ENCODE measurements at regions not wholly inside any gene's neighbourhood (a gene's known extent, or its start where the extent isn't known, plus 50 kb on each side); places are given as distances from the start of the nearest gene placed in this dataset.

DNA sequence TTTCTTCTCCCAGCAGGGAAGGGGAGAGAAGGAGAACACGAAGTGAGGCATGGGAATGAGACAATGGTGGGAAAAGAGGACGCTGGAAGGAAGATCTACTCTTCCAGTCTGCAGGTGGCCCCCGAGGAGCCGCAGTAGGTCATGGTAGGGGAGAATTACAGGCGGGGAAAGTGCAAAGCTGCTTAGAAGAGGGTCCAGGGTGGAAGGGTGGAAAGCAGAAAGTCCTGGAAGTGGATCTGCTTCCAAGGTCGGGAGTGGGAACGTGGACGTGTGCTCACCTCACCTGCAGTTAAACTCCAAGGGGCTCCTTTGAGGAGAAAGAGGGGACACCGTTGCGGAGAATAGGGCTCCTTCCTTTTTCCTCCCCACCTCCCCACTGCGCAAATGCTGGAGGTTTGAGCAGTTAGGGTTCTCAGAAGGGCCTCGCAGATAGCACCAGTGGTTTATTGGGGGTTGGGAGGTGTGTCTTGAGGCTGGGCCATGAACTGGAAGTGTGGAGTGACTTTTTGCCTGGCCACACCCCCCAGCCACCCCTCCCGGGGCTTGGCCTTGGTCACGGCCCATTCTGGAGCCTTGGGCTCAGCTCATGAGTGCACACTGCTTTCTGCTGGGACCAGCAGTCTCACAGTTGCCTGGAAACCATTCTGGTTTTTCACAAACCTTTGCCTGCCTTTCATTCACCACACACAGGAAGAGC, 100.4 kb upstream of the MLN start:
- Histone ChIP-seq H3K27ac (no peak overlapping the region), H3K9me3 (replicated peaks) (no peaks in the 10 kb centered on the region), H3K36me3 (no peaks in the 10 kb centered on the region), H3K27me3 (replicated peaks) (0 out of 2 replicates have a peak, but pooled peaks cover 4% of the 10 kb centered on the region), H3K4me1 (replicated peaks) (no peaks in the 10 kb centered on the region), H3K4me3 (no peak overlapping the region)
- DNase-seq (ENCODE audit: low read depth in 1 of 2, low spot score in 2 of 2), result no peak

DNA sequence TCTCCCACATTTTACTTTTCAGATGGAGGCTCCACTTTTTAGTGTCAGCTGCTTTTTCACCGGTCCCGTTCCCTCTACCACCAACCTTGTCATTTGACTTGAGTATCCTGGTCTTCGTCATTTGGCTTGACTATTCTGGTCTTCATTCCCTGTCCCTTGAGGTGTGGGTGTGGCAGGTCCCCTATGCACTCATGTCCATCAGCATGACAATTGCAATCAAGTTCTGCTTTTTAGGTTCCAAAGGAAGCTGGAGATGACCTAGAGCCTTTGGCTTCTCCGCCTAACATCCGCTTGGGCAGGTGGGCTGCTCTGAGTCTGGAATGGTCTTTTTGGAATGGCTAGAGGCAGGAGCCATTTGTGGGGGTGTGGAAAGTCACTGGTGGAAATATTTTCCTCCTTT, 99.8 kb upstream of the MLN start:
- no peaks in the 10 kb centered on the region for H3K9me3 ChIP-seq (replicated peaks)
- no peaks in the 10 kb centered on the region for H3K36me3 ChIP-seq
- 0 out of 2 replicates have a peak, but pooled peaks cover 4% of the 10 kb centered on the region for H3K27me3 ChIP-seq (replicated peaks)
- H3K4me3 ChIP-seq, result no peak overlapping the region
- no peaks in the 10 kb centered on the region for H3K4me1 ChIP-seq (replicated peaks)
- H3K27ac ChIP-seq, result no peak overlapping the region
- no peak for DNase-seq (ENCODE audit: low read depth in 1 of 2, low spot score in 2 of 2)

DNA sequence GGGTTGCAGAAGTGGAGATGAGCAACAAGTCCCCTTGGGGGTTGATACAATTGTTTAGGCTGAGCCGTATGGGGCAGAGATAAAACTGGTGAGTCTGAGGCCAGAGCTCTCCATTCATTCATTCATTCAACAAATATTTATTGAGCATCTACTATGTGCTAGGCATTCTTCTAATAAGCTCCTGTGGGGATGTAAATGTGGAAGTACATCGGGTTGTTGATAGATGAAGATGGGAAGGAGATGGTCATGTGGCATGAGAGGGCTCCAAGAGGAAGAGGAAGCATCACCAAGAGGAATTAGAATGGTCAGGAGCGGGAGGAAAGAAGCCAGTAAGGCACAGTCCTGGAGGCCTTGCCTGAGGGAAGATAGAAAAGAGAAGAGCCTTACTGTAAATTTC, 98.7 kb upstream of the MLN start:
- Histone ChIP-seq H3K27me3 (replicated peaks) (0 out of 2 replicates have a peak, but pooled peaks cover 4% of the 10 kb centered on the region), H3K4me1 (replicated peaks) (no peaks in the 10 kb centered on the region), H3K9me3 (replicated peaks) (no peaks in the 10 kb centered on the region), H3K4me3 (no peak overlapping the region), H3K27ac (no peak overlapping the region), H3K36me3 (no peaks in the 10 kb centered on the region)
- no peak for DNase-seq (ENCODE audit: low read depth in 1 of 2, low spot score in 2 of 2)

DNA sequence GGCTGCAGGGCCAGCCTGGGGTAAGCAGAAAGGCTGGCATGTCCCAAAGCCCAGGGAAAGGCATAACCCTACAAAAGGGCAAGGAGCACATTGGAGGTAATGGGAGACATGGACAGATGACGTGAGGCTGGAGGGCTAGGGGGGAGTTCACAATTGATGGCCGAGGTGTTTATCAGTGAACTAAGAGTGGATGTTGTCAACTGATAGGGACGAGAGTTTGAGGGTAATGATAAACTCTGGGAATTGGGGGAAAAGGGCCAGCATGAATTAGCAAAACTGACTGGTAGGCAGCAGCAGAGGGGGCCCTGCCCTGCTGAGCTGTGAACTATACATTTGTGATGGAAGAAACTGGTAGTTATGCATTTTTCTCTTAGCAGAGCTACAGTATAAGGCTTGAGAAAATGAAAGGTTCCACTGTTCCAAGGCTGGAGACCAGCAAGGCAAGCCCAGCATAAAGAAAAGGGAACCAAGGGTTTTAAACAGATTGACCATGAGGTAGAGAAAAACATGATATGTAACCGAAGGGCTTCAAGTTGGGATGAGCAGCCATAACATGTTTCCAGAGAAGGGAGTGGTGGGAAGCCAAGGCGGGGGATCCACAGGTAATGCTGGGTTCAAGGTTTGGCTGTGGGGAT, 98.1 kb upstream of the MLN start:
- Histone ChIP-seq H3K27me3 (replicated peaks) (0 out of 2 replicates have a peak, but pooled peaks cover 4% of the 10 kb centered on the region), H3K4me3 (no peak overlapping the region), H3K4me1 (replicated peaks) (no peaks in the 10 kb centered on the region), H3K9me3 (replicated peaks) (no peaks in the 10 kb centered on the region), H3K27ac (no peak overlapping the region), H3K36me3 (no peaks in the 10 kb centered on the region)
- DNase-seq (ENCODE audit: low read depth in 1 of 2, low spot score in 2 of 2), result no peak

DNA sequence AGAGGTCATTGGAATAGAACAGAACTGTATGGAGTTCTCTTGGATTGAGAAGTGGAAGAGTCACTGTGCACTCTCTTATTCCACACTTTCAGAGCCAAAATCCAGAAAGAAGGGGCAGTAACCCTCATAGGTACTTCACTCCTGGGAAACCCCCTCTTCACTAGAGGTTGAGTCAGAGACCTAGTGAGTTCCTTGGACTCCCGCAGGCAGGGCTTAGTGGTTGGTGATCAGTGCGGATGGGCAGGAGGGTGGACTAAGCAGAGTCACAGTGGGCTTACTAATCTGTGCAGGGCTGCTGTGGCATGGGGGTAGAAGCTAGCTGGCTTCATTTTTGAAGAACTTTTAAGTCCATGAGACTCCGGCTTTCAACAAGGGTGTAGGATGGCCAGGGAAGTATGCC, 95.0 kb upstream of the MLN start:
- H3K4me1 ChIP-seq (replicated peaks), result no peaks in the 10 kb centered on the region
- no peak overlapping the region for H3K27ac ChIP-seq
- H3K27me3 ChIP-seq (replicated peaks), result 0 out of 2 replicates have a peak, but pooled peaks cover 4% of the 10 kb centered on the region
- no peak overlapping the region for H3K4me3 ChIP-seq
- DNase-seq (ENCODE audit: low read depth in 1 of 2, low spot score in 2 of 2), result no peak
- H3K9me3 ChIP-seq (replicated peaks), result no peaks in the 10 kb centered on the region
- no peaks in the 10 kb centered on the region for H3K36me3 ChIP-seq

DNA sequence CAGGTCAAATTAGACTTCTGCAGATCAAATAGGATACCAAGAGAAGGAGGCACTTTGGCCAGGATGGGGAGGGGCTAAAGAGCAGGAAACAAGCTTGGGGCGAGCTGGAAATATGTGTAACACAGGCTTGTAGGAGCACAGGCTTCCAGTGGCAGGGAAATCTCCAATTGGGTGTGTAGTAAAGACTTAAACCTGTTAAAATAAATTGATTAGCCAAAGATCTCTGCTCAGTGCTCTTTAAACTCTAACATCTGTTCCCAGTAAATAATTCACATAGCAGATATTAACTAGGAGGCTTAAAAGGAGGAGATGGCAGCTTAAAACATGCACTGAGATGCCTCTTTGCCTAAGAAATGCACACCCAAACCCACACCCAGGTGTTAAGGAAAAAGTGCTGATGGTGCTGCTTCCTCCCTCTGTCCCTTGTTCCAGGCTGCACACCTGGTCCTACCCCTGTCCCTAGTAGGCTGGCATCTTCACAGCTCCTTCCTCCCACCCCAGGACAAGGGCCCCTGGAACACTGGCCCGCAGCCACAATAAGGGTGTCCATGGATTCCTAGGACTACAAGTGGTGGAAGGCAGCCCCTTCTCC, 93.5 kb upstream of the MLN start:
- H3K27ac ChIP-seq, result no peak overlapping the region
- H3K4me1 ChIP-seq (replicated peaks), result no peaks in the 10 kb centered on the region
- no peak for DNase-seq (ENCODE audit: low read depth in 1 of 2, low spot score in 2 of 2)
- 0 out of 2 replicates have a peak, but pooled peaks cover 6% of the 10 kb centered on the region for H3K27me3 ChIP-seq (replicated peaks)
- H3K36me3 ChIP-seq, result no peaks in the 10 kb centered on the region
- no peaks in the 10 kb centered on the region for H3K9me3 ChIP-seq (replicated peaks)
- H3K4me3 ChIP-seq, result no peak overlapping the region

DNA sequence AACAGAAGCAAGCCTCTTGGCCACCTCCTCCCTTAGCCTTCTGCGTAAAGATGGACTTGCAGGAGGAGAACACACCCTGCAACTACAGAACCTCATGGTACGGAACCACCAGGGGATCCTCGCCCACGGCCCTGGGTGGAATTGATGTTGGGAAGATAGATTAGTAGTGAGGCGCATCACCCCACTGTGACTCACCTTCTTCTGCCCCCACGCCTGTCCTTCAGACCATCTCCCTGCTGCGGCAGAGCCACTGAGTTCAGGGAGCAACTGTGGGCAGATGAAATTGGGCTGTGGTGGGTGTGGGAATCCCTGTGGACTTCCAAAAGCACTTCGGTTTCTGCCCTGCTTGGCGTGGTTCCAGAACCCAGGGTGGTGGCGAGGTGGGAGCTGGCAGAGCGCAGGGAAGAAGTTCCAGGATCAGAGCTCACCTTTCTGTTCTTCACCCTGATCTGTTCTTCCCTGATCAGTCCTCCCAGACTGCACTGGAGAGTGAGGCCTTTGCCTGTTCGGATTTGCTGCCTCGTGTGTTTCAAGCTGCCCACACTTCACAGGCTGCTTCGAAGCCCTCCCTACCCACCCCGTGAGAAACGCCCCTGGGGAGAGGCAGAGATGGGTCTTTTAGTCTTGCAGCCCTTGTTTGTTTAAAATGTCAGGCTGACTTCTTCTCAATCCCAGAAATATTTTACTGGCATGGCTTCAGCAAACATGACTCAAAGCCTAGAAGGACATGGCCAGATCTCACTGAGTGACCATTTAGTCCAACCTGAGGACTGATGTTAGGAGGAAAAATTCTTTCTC, 92.8 kb upstream of the MLN start:
- DNase-seq (ENCODE audit: low read depth in 1 of 2, low spot score in 2 of 2), result no peak
- H3K9me3 ChIP-seq (replicated peaks), result no peaks in the 10 kb centered on the region
- H3K27me3 ChIP-seq (replicated peaks), result 0 out of 2 replicates have a peak, but pooled peaks cover 3% of the 10 kb centered on the region
- H3K27ac ChIP-seq, result no peak overlapping the region
- no peaks in the 10 kb centered on the region for H3K4me1 ChIP-seq (replicated peaks)
- H3K36me3 ChIP-seq, result no peaks in the 10 kb centered on the region
- H3K4me3 ChIP-seq, result no peak overlapping the region

DNA sequence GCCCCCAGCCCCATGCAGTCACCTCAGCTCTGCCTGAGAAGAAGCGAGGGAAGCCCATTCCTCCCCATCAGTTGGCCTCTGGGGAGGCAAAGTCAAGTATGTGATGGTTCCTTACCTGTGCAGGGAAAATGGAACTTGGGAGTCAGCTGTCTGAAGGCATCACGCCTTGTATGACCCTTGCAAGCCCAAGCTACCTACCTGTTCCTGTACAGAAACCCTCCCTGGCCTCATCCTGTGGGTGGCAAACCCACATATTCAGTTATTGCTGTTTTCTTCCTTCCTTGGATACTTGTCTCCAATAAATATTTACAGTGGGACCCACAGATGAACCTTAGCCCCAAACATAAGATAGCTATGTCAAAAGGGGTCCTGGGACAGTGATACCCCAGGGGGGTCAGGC, 92.2 kb upstream of the MLN start:
- no peaks in the 10 kb centered on the region for H3K9me3 ChIP-seq (replicated peaks)
- no peaks in the 10 kb centered on the region for H3K4me1 ChIP-seq (replicated peaks)
- no peak overlapping the region for H3K27ac ChIP-seq
- H3K36me3 ChIP-seq, result no peaks in the 10 kb centered on the region
- H3K4me3 ChIP-seq, result no peak overlapping the region
- no peak for DNase-seq (ENCODE audit: low read depth in 1 of 2, low spot score in 2 of 2)
- H3K27me3 ChIP-seq (replicated peaks), result peaks cover 8% of the 10 kb centered on the region; the same call in 1 of the 2 replicates

DNA sequence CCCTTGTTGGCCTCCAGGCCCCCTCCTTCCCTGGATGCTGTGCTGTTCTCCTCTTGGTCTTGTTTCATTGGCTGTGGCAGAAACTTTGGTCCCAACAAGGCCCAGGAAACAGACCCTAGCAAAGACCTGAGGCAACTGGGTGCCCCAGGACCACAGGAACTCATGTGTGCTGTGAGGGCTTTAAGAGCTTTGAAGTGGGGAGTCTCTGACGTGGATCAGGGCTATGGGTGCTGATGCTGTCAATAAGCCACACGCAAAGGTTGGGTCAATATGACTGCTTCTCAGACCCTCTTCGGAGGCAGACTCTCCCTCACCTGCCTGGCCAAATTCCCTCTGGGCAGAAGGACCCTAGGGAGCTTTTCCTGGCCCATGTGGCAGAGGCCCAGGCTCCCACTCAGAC, 91.5 kb upstream of the MLN start:
- Histone ChIP-seq H3K27me3 (replicated peaks) (peaks cover 12% of the 10 kb centered on the region; the same call in 1 of the 2 replicates), H3K4me1 (replicated peaks) (no peaks in the 10 kb centered on the region), H3K9me3 (replicated peaks) (no peaks in the 10 kb centered on the region), H3K27ac (no peak overlapping the region), H3K36me3 (no peaks in the 10 kb centered on the region), H3K4me3 (no peak overlapping the region)
- DNase-seq (ENCODE audit: low read depth in 1 of 2, low spot score in 2 of 2), result no peak

DNA sequence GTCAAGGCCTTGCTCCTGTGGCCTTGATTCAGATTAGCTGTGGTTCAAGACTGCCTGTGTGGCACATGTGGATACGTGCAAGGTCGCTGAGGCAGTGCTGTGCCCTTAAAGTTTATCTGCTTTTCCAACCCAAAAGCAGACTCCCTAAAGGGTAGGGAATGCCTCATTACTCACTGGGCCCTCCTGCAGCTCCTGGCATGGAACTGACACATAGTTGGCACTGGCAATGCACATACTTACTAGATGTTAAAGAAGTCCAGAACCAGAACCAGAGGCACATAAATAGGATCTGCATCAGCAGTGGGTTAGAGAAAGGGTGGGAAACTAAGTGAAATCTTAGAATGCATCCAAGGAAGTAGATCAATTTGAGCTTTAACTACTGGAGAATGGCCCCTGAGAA, 90.6 kb upstream of the MLN start:
- Histone ChIP-seq H3K27me3 (replicated peaks) (peaks cover 12% of the 10 kb centered on the region), H3K36me3 (no peaks in the 10 kb centered on the region), H3K4me1 (replicated peaks) (no peaks in the 10 kb centered on the region), H3K9me3 (replicated peaks) (no peaks in the 10 kb centered on the region), H3K4me3 (no peak overlapping the region), H3K27ac (no peak overlapping the region)
- DNase-seq (ENCODE audit: low read depth in 1 of 2, low spot score in 2 of 2), result no peak

DNA sequence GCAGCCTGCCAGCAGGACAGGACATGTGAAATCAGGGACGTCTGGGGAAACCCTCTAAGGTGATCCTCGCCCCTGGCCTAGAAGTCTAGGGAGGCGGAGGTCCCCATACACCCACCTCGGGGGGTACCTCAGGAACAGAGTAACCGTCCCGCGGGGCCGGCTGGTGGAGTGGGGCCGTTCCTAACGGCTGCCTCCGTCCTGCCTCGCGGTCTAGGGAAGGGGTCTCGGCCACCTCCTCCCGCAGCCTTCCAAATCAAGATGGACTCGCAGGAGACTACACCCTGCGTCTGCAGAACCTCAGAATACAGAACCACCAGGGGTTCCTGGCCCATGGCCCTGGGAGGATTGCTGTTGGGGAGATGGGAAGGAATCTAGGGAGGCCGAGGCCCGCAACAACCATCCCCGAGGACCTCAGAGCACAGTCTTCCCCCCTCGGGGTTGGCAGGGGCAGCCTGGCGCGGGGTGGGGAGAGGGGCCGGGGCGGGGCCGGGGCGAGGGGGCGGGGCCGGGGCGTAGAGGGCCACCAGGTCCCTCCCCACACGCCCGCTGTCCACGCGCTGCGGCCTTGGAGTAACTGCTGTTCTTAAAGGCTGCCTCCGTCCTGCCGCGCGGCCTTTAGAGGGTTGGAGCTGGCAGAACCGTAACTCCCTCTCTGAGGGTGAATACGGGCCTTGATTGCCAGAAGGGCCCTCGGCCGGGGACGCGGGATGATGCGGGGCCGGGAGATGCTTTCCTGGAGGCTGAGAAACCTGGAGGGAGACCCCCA, 89.0 kb upstream of the MLN start:
- peaks cover 12% of the 10 kb centered on the region for H3K27me3 ChIP-seq (replicated peaks)

DNA sequence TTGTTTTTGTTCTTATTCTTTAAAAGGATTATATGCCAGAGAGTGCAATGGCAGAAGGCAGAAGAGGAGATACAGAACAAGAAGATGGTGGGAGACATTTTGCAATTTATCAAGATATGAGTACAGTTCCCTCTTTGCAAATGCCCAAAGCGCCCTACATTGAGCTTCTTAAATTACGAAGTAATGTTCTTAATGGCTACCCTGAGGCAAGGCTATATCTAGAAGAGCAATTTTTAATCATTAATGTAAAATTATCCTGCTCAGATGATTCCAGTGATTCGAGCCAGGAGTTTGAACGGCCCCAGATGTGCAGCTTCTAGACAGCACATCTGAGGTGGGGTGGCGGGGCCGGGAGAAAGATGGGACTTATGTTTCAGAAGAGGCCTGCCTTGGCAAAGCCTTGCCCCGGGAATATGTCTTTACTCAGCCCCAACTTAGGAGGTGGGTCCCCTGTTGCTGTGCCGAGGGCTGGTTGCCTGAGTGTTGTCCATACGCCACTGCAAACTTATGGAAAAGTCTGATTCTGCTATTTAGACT, 84.9 kb upstream of the MLN start:
- Histone ChIP-seq H3K4me3 (no peak overlapping the region), H3K9me3 (replicated peaks) (no peaks in the 10 kb centered on the region), H3K27ac (no peak overlapping the region), H3K36me3 (no peaks in the 10 kb centered on the region), H3K27me3 (replicated peaks) (peaks cover 12% of the 10 kb centered on the region), H3K4me1 (replicated peaks) (peaks cover 16% of the 10 kb centered on the region)
- no peak for DNase-seq (ENCODE audit: low read depth in 1 of 2, low spot score in 2 of 2)

More for the DNA sequence above, 89.0 kb upstream of the MLN start:
- no peaks in the 10 kb centered on the region for H3K9me3 ChIP-seq (replicated peaks)
- no peaks in the 10 kb centered on the region for H3K4me1 ChIP-seq (replicated peaks)
- H3K36me3 ChIP-seq, result no peaks in the 10 kb centered on the region
- no peak for DNase-seq (ENCODE audit: low read depth in 1 of 2, low spot score in 2 of 2)
- no peak overlapping the region for H3K4me3 ChIP-seq
- no peak overlapping the region for H3K27ac ChIP-seq

DNA sequence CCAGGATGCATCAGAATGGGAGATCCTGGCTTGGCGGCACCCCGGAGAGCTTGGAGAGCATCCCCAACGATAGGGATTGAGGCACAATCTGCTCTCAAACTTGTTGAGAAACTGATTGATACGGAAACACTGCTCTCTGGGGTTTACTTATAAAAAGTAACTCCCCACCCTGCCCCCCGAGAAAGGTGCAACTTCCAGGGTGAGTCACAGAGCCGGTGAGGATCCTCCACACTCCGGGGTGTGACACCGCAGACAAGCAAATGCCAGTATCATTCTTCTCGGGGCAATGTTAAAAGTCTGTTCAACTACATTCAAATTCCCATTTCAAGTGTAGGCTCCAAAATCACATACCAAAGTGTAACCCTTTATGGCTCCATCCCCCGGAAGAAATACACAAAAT, 84.4 kb upstream of the MLN start:
- Histone ChIP-seq H3K4me3 (no peak overlapping the region), H3K4me1 (replicated peaks) (peaks cover 16% of the 10 kb centered on the region), H3K27ac (no peak overlapping the region), H3K9me3 (replicated peaks) (no peaks in the 10 kb centered on the region), H3K27me3 (replicated peaks) (peaks cover 13% of the 10 kb centered on the region), H3K36me3 (no peaks in the 10 kb centered on the region)
- DNase-seq (ENCODE audit: low read depth in 1 of 2, low spot score in 2 of 2), result no peak

Measured in SJSA1 (cell line).